ENCODE measurements at regions not wholly inside any gene's neighbourhood (a gene's known extent, or its start where the extent isn't known, plus 50 kb on each side); places are given as distances from the start of the nearest gene placed in this dataset.

- no peak for DNase-seq
- H3K27me3 ChIP-seq, result no peaks in the 10 kb centered on the region
- no peak overlapping the region for H3K4me3 ChIP-seq
- no peaks in the 10 kb centered on the region for H3K4me1 ChIP-seq
- no peak for TF ChIP-seq POLR2A (IDR thresholded peaks at IDR 0.05)
- H3K36me3 ChIP-seq, result no peaks in the 10 kb centered on the region
- H3K9me3 ChIP-seq, result no peaks in the 10 kb centered on the region
- H3K27ac ChIP-seq, result no peak overlapping the region
Observed at GRCh38 chr12:19657118-19657731, 217.9 kb downstream of the AEBP2 start.

- Histone ChIP-seq H3K9me3 (no peaks in the 10 kb centered on the region), H3K27me3 (no peaks in the 10 kb centered on the region), H3K4me3 (no peak overlapping the region), H3K4me1 (no peaks in the 10 kb centered on the region), H3K27ac (no peak overlapping the region), H3K36me3 (no peaks in the 10 kb centered on the region)
- TF ChIP-seq CTCF (IDR thresholded peaks at IDR 0.05) (no peak), POLR2A (IDR thresholded peaks at IDR 0.05) (no peak)
- DNase-seq, result no peak
Observed at GRCh38 chr12:19657732-19658130, 218.4 kb downstream of the AEBP2 start.

- Histone ChIP-seq H3K27ac (no peak overlapping the region), H3K4me3 (no peak overlapping the region), H3K9me3 (no peaks in the 10 kb centered on the region), H3K27me3 (no peaks in the 10 kb centered on the region), H3K36me3 (no peaks in the 10 kb centered on the region), H3K4me1 (no peaks in the 10 kb centered on the region)
- TF ChIP-seq CTCF (IDR thresholded peaks at IDR 0.05), result no peak
- TF ChIP-seq POLR2A (IDR thresholded peaks at IDR 0.05), result no peak
- DNase-seq, result no peak
Observed at GRCh38 chr12:19659086-19659485, 219.8 kb downstream of the AEBP2 start.

- Histone ChIP-seq H3K4me1 (no peaks in the 10 kb centered on the region), H3K27ac (no peak overlapping the region), H3K27me3 (no peaks in the 10 kb centered on the region), H3K36me3 (no peaks in the 10 kb centered on the region), H3K9me3 (no peaks in the 10 kb centered on the region), H3K4me3 (no peak overlapping the region)
- no peak for TF ChIP-seq CTCF (IDR thresholded peaks at IDR 0.05)
- TF ChIP-seq POLR2A (IDR thresholded peaks at IDR 0.05), result no peak
- no peak for DNase-seq
Observed at GRCh38 chr12:19659501-19659900, 220.2 kb downstream of the AEBP2 start.

- DNase-seq, result no peak
- no peak for TF ChIP-seq CTCF (IDR thresholded peaks at IDR 0.05)
- TF ChIP-seq POLR2A (IDR thresholded peaks at IDR 0.05), result no peak
- no peak overlapping the region for H3K27ac ChIP-seq
Observed at GRCh38 chr12:19665121-19665900, 226.0 kb downstream of the AEBP2 start.

GRCh38 chr12:19666070-19666469, 226.8 kb downstream of the AEBP2 start:
- Histone ChIP-seq H3K27ac (no peak overlapping the region), H3K9me3 (no peaks in the 10 kb centered on the region), H3K4me1 (no peaks in the 10 kb centered on the region), H3K36me3 (no peaks in the 10 kb centered on the region), H3K27me3 (no peaks in the 10 kb centered on the region), H3K4me3 (no peak overlapping the region)
- TF ChIP-seq CTCF (IDR thresholded peaks at IDR 0.05) (no peak), POLR2A (IDR thresholded peaks at IDR 0.05) (no peak)
- no peak for DNase-seq

More at GRCh38 chr12:19665121-19665900, 226.0 kb downstream of the AEBP2 start:
- Histone ChIP-seq H3K27me3 (no peaks in the 10 kb centered on the region), H3K4me3 (no peak overlapping the region), H3K9me3 (no peaks in the 10 kb centered on the region), H3K4me1 (no peaks in the 10 kb centered on the region), H3K36me3 (no peaks in the 10 kb centered on the region)

All from Peyer's patch (tissue), 4 donors.